H1 (cell line): ENCODE measurements at regions not wholly inside any gene's neighbourhood (a gene's known extent, or its start where the extent isn't known, plus 50 kb on each side); places are given as distances from the start of the nearest gene placed in this dataset.

Experiments
- CTCF ChIA-PET: fragments of 300-600 bp; sonication (Branson Sonifier 250); formaldehyde crosslinking; loops from one replicate; lab custom pipeline; 2021; ENCODE audit not compliant: partially characterized antibody; lab: Charles Lee
- POLR2A ChIA-PET: fragments of 300-600 bp; sonication (Branson Sonifier 250); formaldehyde crosslinking; loops from one replicate; lab custom pipeline; 2021; ENCODE audit warnings: inconsistent platforms; ENCODE audit not compliant: partially characterized antibody; lab: Charles Lee
- DNase-seq, 2 experiments: peaks; one replicate each; pipeline versions ENCODE4 v3.0.0 to v3.0.0-alpha.2; 2010 to 2022; ENCODE audit warnings: low spot score in 2 of 2, low read depth in 1 of 2, mixed read lengths in 1 of 2
- FAIRE-seq: peaks from 2 replicates; lab custom pipeline; 2011; peaks lifted over from hg19 to GRCh38; lab: Jason Lieb, UNC
- H2AFZ ChIP-seq: 2 replicates; pipeline ENCODE4 v1.8.1; 2012; ENCODE audit warnings: low read length, inconsistent platforms
- H2AK5ac ChIP-seq: 2 replicates; pipeline ENCODE4 v1.6.1; 2013; ENCODE audit warnings: low read depth, low read length
- H2BK120ac ChIP-seq: replicated peaks from 2 replicates; pipeline ENCODE3; 2013; ENCODE audit warnings: low read depth, low read length, inconsistent platforms
- H2BK12ac ChIP-seq: 2 replicates; pipeline ENCODE4 v1.6.1; 2013; ENCODE audit warnings: low read depth, low read length
- H2BK15ac ChIP-seq: 2 replicates; pipeline ENCODE4 v1.6.1; 2013; ENCODE audit warnings: low read length
- H2BK20ac ChIP-seq: 2 replicates; pipeline ENCODE4 v1.6.1; 2013; ENCODE audit warnings: low read length
- H2BK5ac ChIP-seq: 2 replicates; pipeline ENCODE4 v1.6.1; 2013; ENCODE audit warnings: low read depth, low read length
- H3K14ac ChIP-seq: 2 replicates; pipeline ENCODE4 v1.6.1; 2013; ENCODE audit warnings: inconsistent platforms; ENCODE audit not compliant: insufficient read length
- H3K18ac ChIP-seq: 2 replicates; pipeline ENCODE4 v1.6.1; 2013; ENCODE audit warnings: low read length; ENCODE audit errors: extremely low read depth
- H3K23ac ChIP-seq: 2 replicates; pipeline ENCODE4 v1.6.1; 2013; ENCODE audit warnings: inconsistent platforms; ENCODE audit not compliant: insufficient read length
- H3K23me2 ChIP-seq: 2 replicates; pipeline ENCODE4 v1.6.1; 2013; ENCODE audit warnings: low read depth, low read length
- H3K27ac ChIP-seq: 2 replicates; pipeline ENCODE4 v1.6.1; 2011; ENCODE audit warnings: low read depth, low read length, inconsistent platforms
- H3K27me3 ChIP-seq, 4 experiments: replicated peaks in 1 of 4; 1 replicate in 1 of 4; 2 replicates in 3 of 4; pipeline versions ENCODE4 v1.6.1 to v1.8.1; 2011 to 2013; ENCODE audit warnings: low read length in 3 of 4, mild to moderate bottlenecking in 3 of 4, inconsistent platforms in 2 of 4, mixed read lengths in 2 of 4, moderate library complexity in 1 of 4; ENCODE audit not compliant: control insufficient read depth in 3 of 4, insufficient read depth in 3 of 4; ENCODE audit errors: extremely low read depth in 1 of 4
- H3K36me3 ChIP-seq, 4 experiments: 2 replicates each; pipeline versions ENCODE4 v1.6.1 to v1.8.1; 2011 to 2013; ENCODE audit warnings: mild to moderate bottlenecking in 4 of 4, low read length in 3 of 4, moderate library complexity in 2 of 4, control low read depth in 1 of 4, inconsistent platforms in 1 of 4; ENCODE audit not compliant: insufficient read depth in 4 of 4, control insufficient read depth in 2 of 4
- H3K4ac ChIP-seq: replicated peaks from 2 replicates; pipeline ENCODE3; 2013; ENCODE audit warnings: low read length, low read depth, mixed read lengths, inconsistent platforms; ENCODE audit not compliant: insufficient read length
- H3K4me1 ChIP-seq, 4 experiments: replicated peaks in 1 of 4; 1 replicate in 1 of 4; 2 replicates in 3 of 4; pipeline versions ENCODE4 v1.6.1 to v1.8.1; 2011 to 2013; ENCODE audit warnings: low read length in 3 of 4, inconsistent platforms in 2 of 4, mixed read lengths in 1 of 4; ENCODE audit not compliant: insufficient read depth in 4 of 4, control insufficient read depth in 3 of 4
- H3K4me2 ChIP-seq, 2 experiments: 2 replicates each; pipeline versions ENCODE4 v1.6.1 to v1.8.1; 2011 to 2013; ENCODE audit warnings: low read depth in 2 of 2, low read length in 2 of 2, control low read depth in 1 of 2, inconsistent platforms in 1 of 2, mild to moderate bottlenecking in 1 of 2; ENCODE audit not compliant: insufficient read depth in 1 of 2
- H3K4me3 ChIP-seq, 4 experiments: fragments of 200-600, 300-600 bp in 1 of 4; sonication (generic), shearing (Covaris generic), sonication (Bioruptor Twin) in 1 of 4; 2 replicates each; pipeline versions ENCODE4 v1.5.1 to v1.8.1; 2011 to 2016; ENCODE audit warnings: low read length in 4 of 4, low read depth in 3 of 4, control low read depth in 2 of 4, inconsistent platforms in 2 of 4, mild to moderate bottlenecking in 2 of 4, mixed read lengths in 1 of 4, moderate library complexity in 1 of 4; ENCODE audit not compliant: insufficient read depth in 2 of 4; ENCODE audit errors: extremely low read depth in 1 of 4
- H3K56ac ChIP-seq: replicated peaks from 2 replicates; pipeline ENCODE3; 2013; ENCODE audit warnings: low read depth, mild to moderate bottlenecking, mixed read lengths, low read length, inconsistent platforms; ENCODE audit not compliant: insufficient read length
- H3K79me1 ChIP-seq: 2 replicates; pipeline ENCODE4 v1.6.1; 2013; ENCODE audit warnings: low read depth, low read length, control low read depth
- H3K79me2 ChIP-seq, 2 experiments: 2 replicates each; pipeline versions ENCODE4 v1.6.1 to v1.8.1; 2012 to 2013; ENCODE audit warnings: low read length in 2 of 2, mild to moderate bottlenecking in 2 of 2, inconsistent platforms in 1 of 2; ENCODE audit not compliant: insufficient read depth in 2 of 2, control insufficient read depth in 1 of 2
- H3K9ac ChIP-seq, 4 experiments: replicated peaks in 1 of 4; 1 replicate in 1 of 4; 2 replicates in 3 of 4; pipeline versions ENCODE4 v1.6.1 to v1.8.1; 2011 to 2013; ENCODE audit warnings: low read depth in 3 of 4, low read length in 3 of 4, control low read depth in 2 of 4, mild to moderate bottlenecking in 2 of 4, moderate library complexity in 2 of 4, inconsistent platforms in 1 of 4; ENCODE audit errors: extremely low read depth in 1 of 4
- H3K9me3 ChIP-seq, 2 experiments: 2 replicates each; pipeline versions ENCODE4 v1.6.1 to v1.8.1; 2012 to 2013; ENCODE audit warnings: mild to moderate bottlenecking in 2 of 2, moderate library complexity in 2 of 2, control low read depth in 1 of 2, inconsistent platforms in 1 of 2, low read depth in 1 of 2, low read length in 1 of 2, mixed read lengths in 1 of 2; ENCODE audit not compliant: insufficient read depth in 2 of 2
- H4K20me1 ChIP-seq, 2 experiments: replicated peaks in 1 of 2; 2 replicates each; pipeline versions ENCODE3 to v1.8.1; 2011 to 2013; ENCODE audit warnings: inconsistent platforms in 2 of 2, low read length in 2 of 2, mild to moderate bottlenecking in 1 of 2; ENCODE audit not compliant: insufficient read depth in 2 of 2, control insufficient read depth in 1 of 2
- H4K5ac ChIP-seq: 2 replicates; pipeline ENCODE4 v1.6.1; 2013; ENCODE audit warnings: low read length, low read depth, mixed read lengths, inconsistent platforms; ENCODE audit not compliant: insufficient read length
- H4K8ac ChIP-seq: 2 replicates; pipeline ENCODE4 v1.8.0; 2013; ENCODE audit warnings: mild to moderate bottlenecking, moderate library complexity, low read length, inconsistent platforms; ENCODE audit not compliant: insufficient read depth; ENCODE audit errors: extremely low read depth
- H4K91ac ChIP-seq: replicated peaks from 2 replicates; pipeline ENCODE3; 2013; ENCODE audit warnings: low read length, mixed read lengths, inconsistent platforms; ENCODE audit not compliant: insufficient read length
- BCL11A ChIP-seq, 2 experiments: IDR thresholded peaks; one replicate each; pipeline ENCODE4 v1.6.1; 2011; ENCODE audit warnings: low read depth in 2 of 2, low read length in 2 of 2, mild to moderate bottlenecking in 2 of 2
- JUN ChIP-seq: IDR thresholded peaks from 2 replicates; pipeline ENCODE4 v1.6.1; 2011; ENCODE audit warnings: low read depth, mild to moderate bottlenecking, improper control_type of control experiment, low read length
- JUND ChIP-seq: IDR thresholded peaks from 2 replicates; pipeline ENCODE4 v1.6.1; 2011; ENCODE audit warnings: mild to moderate bottlenecking, improper control_type of control experiment, low read length
- KDM5A ChIP-seq: fragments of 200-600 bp; IDR thresholded peaks from 2 replicates; pipeline ENCODE4 v1.7.1; 2012; ENCODE audit warnings: mild to moderate bottlenecking, low read length, inconsistent platforms, mixed read lengths
- POLR2A ChIP-seq, 2 experiments: IDR thresholded peaks; 1 replicate in 1 of 2; 2 replicates in 1 of 2; pipeline ENCODE4 v1.6.1; 2011; ENCODE audit warnings: low read depth in 2 of 2, low read length in 2 of 2, mild to moderate bottlenecking in 2 of 2; ENCODE audit errors: control extremely low read depth in 1 of 2
- SP1 ChIP-seq: IDR thresholded peaks from 2 replicates; pipeline ENCODE4 v1.6.1; 2011; ENCODE audit warnings: low read depth, low read length
- TF ChIP-seq, protein P1 (sequence below): IDR thresholded peaks from 2 replicates; pipeline ENCODE4 v1.6.1; 2011; ENCODE audit warnings: low read length, improper control_type of control experiment

DNA sequence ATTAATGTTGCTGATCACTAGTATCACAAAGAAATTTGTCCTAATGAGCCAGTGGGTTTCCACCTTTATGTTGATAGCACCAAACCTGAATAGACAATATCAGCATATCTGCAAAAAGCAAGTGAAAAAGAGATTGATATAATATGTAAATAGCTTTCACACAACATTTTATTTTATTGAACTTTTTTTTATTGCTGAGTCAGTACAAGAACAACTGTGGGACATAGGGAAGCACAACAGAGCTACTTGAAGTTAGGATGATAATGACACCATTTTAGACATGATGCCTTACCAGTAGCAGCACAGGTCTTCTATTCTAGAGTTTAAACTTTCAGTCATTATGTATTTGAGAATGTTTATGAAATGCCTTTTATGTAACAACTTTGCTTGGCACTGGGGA lies 554.1 kb upstream of the SETBP1 start:
- H3K27me3 ChIP-seq, result no peaks in the 10 kb centered on the region
- no peak overlapping the region for H3K4ac ChIP-seq
- H4K5ac ChIP-seq, result no peak overlapping the region
- H2BK20ac ChIP-seq, result no peak overlapping the region
- no peak overlapping the region for H3K9ac ChIP-seq
- H3K79me1 ChIP-seq, result no peaks in the 10 kb centered on the region
- no peaks in the 10 kb centered on the region for H3K4me1 ChIP-seq
- no peaks in the 10 kb centered on the region for H3K79me2 ChIP-seq
- H4K8ac ChIP-seq, result no peak overlapping the region
- ChIA-PET CTCF (no interaction called here), POLR2A (no interaction called here)
- H3K9me3 ChIP-seq, result no peaks in the 10 kb centered on the region
- H3K23ac ChIP-seq, result no peak overlapping the region
- H2AK5ac ChIP-seq, result no peak overlapping the region
- H2BK12ac ChIP-seq, result no peak overlapping the region
- no peaks in the 10 kb centered on the region for H3K23me2 ChIP-seq
- H3K4me3 ChIP-seq, result no peak overlapping the region
- TF ChIP-seq BCL11A (IDR thresholded peaks at IDR 0.05; ENCODE audit: low read depth in 2 of 2, low read length in 2 of 2), result no peak
- TF ChIP-seq SP1, result no peak
- no peak for TF ChIP-seq KDM5A
- no peak for TF ChIP-seq JUN
- TF ChIP-seq POLR2A (IDR thresholded peaks at IDR 0.05; ENCODE audit: control extremely low read depth in 1 of 2, low read depth in 2 of 2, low read length in 2 of 2), result no peak
- TF ChIP-seq, protein P1, sequence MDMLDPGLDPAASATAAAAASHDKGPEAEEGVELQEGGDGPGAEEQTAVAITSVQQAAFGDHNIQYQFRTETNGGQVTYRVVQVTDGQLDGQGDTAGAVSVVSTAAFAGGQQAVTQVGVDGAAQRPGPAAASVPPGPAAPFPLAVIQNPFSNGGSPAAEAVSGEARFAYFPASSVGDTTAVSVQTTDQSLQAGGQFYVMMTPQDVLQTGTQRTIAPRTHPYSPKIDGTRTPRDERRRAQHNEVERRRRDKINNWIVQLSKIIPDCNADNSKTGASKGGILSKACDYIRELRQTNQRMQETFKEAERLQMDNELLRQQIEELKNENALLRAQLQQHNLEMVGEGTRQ, result no peak
- TF ChIP-seq JUND, result no peak
- TF ChIP-seq, all 59 proteins: peak for 0
- DNase-seq (no peak), FAIRE-seq (no peak)
- Histone ChIP-seq H3K14ac (no peak overlapping the region), H2AFZ (no peak overlapping the region), H4K91ac (no peak overlapping the region), H2BK5ac (no peak overlapping the region), H4K20me1 (no peaks in the 10 kb centered on the region), H3K4me2 (no peak overlapping the region), H3K36me3 (no peaks in the 10 kb centered on the region), H3K56ac (no peak overlapping the region), H3K18ac (no peak overlapping the region), H2BK15ac (no peak overlapping the region), H3K27ac (no peak overlapping the region), H2BK120ac (no peak overlapping the region)
